GM23338 (cell line): ENCODE measurements at regions not wholly inside any gene's neighbourhood (a gene's known extent, or its start where the extent isn't known, plus 50 kb on each side); places are given as distances from the start of the nearest gene placed in this dataset.

Experiments used
- ATAC-seq: fragments of 200-7000 bp; cut with Tn5 transposase; 3 replicates; pipeline ENCODE4 v1.9.1; 2020
- DNase-seq: peaks from one replicate; pipeline ENCODE4 v3.0.0-alpha.2; 2015; ENCODE audit warnings: low spot score
- H2AFZ ChIP-seq: fragments of 200-600 bp; sonication (generic); 2 replicates; pipeline ENCODE4 v1.8.0; 2016; ENCODE audit warnings: antibody characterized with exemption, mild to moderate bottlenecking, moderate library complexity
- H3F3A ChIP-seq: fragments of 200-600 bp; sonication (generic); replicated peaks from 2 replicates; pipeline ENCODE4 v1.8.0; 2017; ENCODE audit warnings: antibody characterized with exemption, mixed run types, low read depth
- H3K27ac ChIP-seq: fragments of 200-600 bp; sonication (generic); 2 replicates; pipeline ENCODE4 v1.6.1; 2016; ENCODE audit warnings: low read depth
- H3K27me3 ChIP-seq: fragments of 200-600 bp; sonication (generic); 2 replicates; pipeline ENCODE4 v1.8.0; 2016; ENCODE audit warnings: mild to moderate bottlenecking, mixed run types, moderate library complexity; ENCODE audit not compliant: insufficient read depth
- H3K36me3 ChIP-seq: fragments of 200-600 bp; sonication (generic); 2 replicates; pipeline ENCODE4 v1.8.0; 2016; ENCODE audit warnings: mild to moderate bottlenecking; ENCODE audit not compliant: insufficient read depth
- H3K4me1 ChIP-seq: fragments of 200-600 bp; sonication (generic); 2 replicates; pipeline ENCODE4 v1.8.0; 2016; ENCODE audit warnings: mild to moderate bottlenecking, moderate library complexity; ENCODE audit not compliant: insufficient read depth
- H3K4me2 ChIP-seq: fragments of 200-600 bp; sonication (generic); 2 replicates; pipeline ENCODE4 v1.7.1; 2017; ENCODE audit warnings: mixed run types
- H3K4me3 ChIP-seq: fragments of 200-600 bp; sonication (generic); 2 replicates; pipeline ENCODE4 v1.6.1; 2016; ENCODE audit warnings: mixed run types
- H3K79me2 ChIP-seq: fragments of 200-600 bp; sonication (generic); replicated peaks from 2 replicates; pipeline ENCODE4 v1.8.0; 2017; ENCODE audit warnings: mild to moderate bottlenecking; ENCODE audit not compliant: insufficient read depth
- H3K9me2 ChIP-seq: fragments of 200-600 bp; sonication (generic); 2 replicates; pipeline ENCODE4 v1.8.0; 2017; ENCODE audit not compliant: insufficient read depth
- H4K20me1 ChIP-seq: fragments of 200-600 bp; sonication (generic); replicated peaks from 2 replicates; pipeline ENCODE4 v1.8.0; 2017; ENCODE audit warnings: mild to moderate bottlenecking; ENCODE audit not compliant: insufficient read depth
- H3K27ac Mint-ChIP-seq: 2 replicates; pipeline ENCODE4 v1.8.0; 2020; ENCODE audit warnings: inconsistent platforms, mild to moderate bottlenecking, moderate library complexity, mixed read lengths
- H3K27me3 Mint-ChIP-seq: 3 replicates; pipeline ENCODE4 v1.8.0; 2022; ENCODE audit warnings: low read depth, mild to moderate bottlenecking, moderate library complexity, mixed read lengths, inconsistent platforms; ENCODE audit not compliant: insufficient read depth, poor library complexity
- H3K36me3 Mint-ChIP-seq: 3 replicates; pipeline ENCODE4 v1.8.0; 2021; ENCODE audit warnings: low read depth, mild to moderate bottlenecking, inconsistent platforms, moderate library complexity, mixed read lengths
- H3K4me1 Mint-ChIP-seq: 3 replicates; pipeline ENCODE4 v1.8.0; 2020; ENCODE audit warnings: mild to moderate bottlenecking, inconsistent platforms, mixed read lengths
- H3K4me3 Mint-ChIP-seq: 3 replicates; pipeline ENCODE4 v1.8.0; 2021; ENCODE audit warnings: moderate library complexity, mild to moderate bottlenecking, inconsistent platforms, mixed read lengths
- H3K9me3 Mint-ChIP-seq: 3 replicates; pipeline ENCODE4 v1.8.0; 2020; ENCODE audit warnings: moderate library complexity, mild to moderate bottlenecking, inconsistent platforms, mixed read lengths
- CREB1 ChIP-seq: fragments of 250-450 bp; sonication (Bioruptor Pico); IDR thresholded peaks from 2 replicates; pipeline ENCODE4 v1.5.0; 2020; ENCODE audit warnings: low read depth, mild to moderate bottlenecking, moderate library complexity
- CTCF ChIP-seq, 2 experiments: fragments of 200-600 bp in 1 of 2; sonication (generic) in 1 of 2; conservative IDR thresholded peaks; 2 replicates each; pipeline versions ENCODE4 v1.5.1 to v1.6.1; 2016 to 2017; ENCODE audit warnings: antibody characterized with exemption in 2 of 2, low read depth in 2 of 2, mild to moderate bottlenecking in 2 of 2, moderate library complexity in 1 of 2
- ETS1 ChIP-seq: IDR thresholded peaks from 2 replicates; pipeline ENCODE4 v1.6.1; 2016; ENCODE audit warnings: antibody characterized with exemption
- EZH2 ChIP-seq: fragments of 200-600 bp; sonication (generic); IDR thresholded peaks from one replicate; pipeline ENCODE4 v1.8.0; 2017; ENCODE audit warnings: antibody characterized with exemption, mild to moderate bottlenecking, low read depth; ENCODE audit not compliant: unreplicated experiment
- JUNB ChIP-seq: IDR thresholded peaks from one replicate; pipeline ENCODE4 v1.6.1; 2016; ENCODE audit warnings: antibody characterized with exemption; ENCODE audit not compliant: unreplicated experiment
- NANOG ChIP-seq: IDR thresholded peaks from 2 replicates; pipeline ENCODE4 v1.6.1; 2016; ENCODE audit warnings: antibody characterized with exemption, borderline replicate concordance
- POLR2AphosphoS5 ChIP-seq: IDR thresholded peaks from 2 replicates; pipeline ENCODE4 v1.6.1; 2016; ENCODE audit warnings: antibody characterized with exemption, low read depth
- REST ChIP-seq: IDR thresholded peaks from one replicate; pipeline ENCODE4 v1.6.1; 2018; ENCODE audit warnings: antibody characterized with exemption; ENCODE audit not compliant: unreplicated experiment
- STAT1 ChIP-seq: IDR thresholded peaks from one replicate; pipeline ENCODE4 v1.6.1; 2016; ENCODE audit warnings: antibody characterized with exemption; ENCODE audit not compliant: unreplicated experiment
- ZNF114 ChIP-seq: fragments of 250-450 bp; sonication (Bioruptor Pico); IDR thresholded peaks from 2 replicates; pipeline ENCODE4 v1.5.0; 2020; ENCODE audit warnings: mild to moderate bottlenecking, moderate library complexity
- ZNF331 ChIP-seq: fragments of 250-450 bp; sonication (Bioruptor Pico); IDR thresholded peaks from 2 replicates; pipeline ENCODE4 v1.5.0; 2020; ENCODE audit warnings: low read depth, mild to moderate bottlenecking, moderate library complexity
- ZNF462 ChIP-seq: fragments of 250-450 bp; sonication (Bioruptor Pico); IDR thresholded peaks from 2 replicates; pipeline ENCODE4 v1.5.0; 2020; ENCODE audit warnings: mild to moderate bottlenecking, moderate library complexity

GRCh38 chr9:21616082-21616778, 134.1 kb upstream of the IFNE start:
- Histone ChIP-seq H2AFZ (0 out of 2 replicates have a peak overlapping the region, but pooled peaks have one; percentile 25), H3K4me3 (no peak overlapping the region), H3K4me2 (no peak overlapping the region), H3F3A (no peaks in the 10 kb centered on the region), H3K9me2 (no peaks in the 10 kb centered on the region), H3K36me3 (no peaks in the 10 kb centered on the region), H3K79me2 (no peaks in the 10 kb centered on the region), H3K27ac (no peak overlapping the region), H3K4me1 (peaks cover 11% of the 10 kb centered on the region), H3K27me3 (no peaks in the 10 kb centered on the region), H4K20me1 (no peaks in the 10 kb centered on the region)
- no peak overlapping the region for H3K27ac Mint-ChIP-seq
- H3K4me1 Mint-ChIP-seq, result peaks cover 25% of the 10 kb centered on the region
- H3K4me3 Mint-ChIP-seq, result no peak overlapping the region
- TF ChIP-seq ZNF331 (CRISPR knock-in tag) (no peak), REST (no peak), ZNF114 (no peak), CREB1 (no peak), ETS1 (no peak), STAT1 (no peak), ZNF462 (CRISPR knock-in tag) (no peak), NANOG (no peak), CTCF (conservative IDR thresholded peaks at IDR 0.05; ENCODE audit: low read depth in 2 of 2) (no peak), JUNB (no peak), POLR2AphosphoS5 (no peak), EZH2 (no peak)
- ATAC-seq (peak; percentile 48; the same call in 2 of the 3 replicates), DNase-seq (no peak)
- peaks cover 2% of the 10 kb centered on the region for H3K27me3 Mint-ChIP-seq
- no peaks in the 10 kb centered on the region for H3K36me3 Mint-ChIP-seq
- H3K9me3 Mint-ChIP-seq, result no peaks in the 10 kb centered on the region
